LNCaP clone FGC (cell line): ENCODE measurements at regions not wholly inside any gene's neighbourhood (a gene's known extent, or its start where the extent isn't known, plus 50 kb on each side); places are given as distances from the start of the nearest gene placed in this dataset.

Source experiments
- DNase-seq: peaks from one replicate; pipeline ENCODE4 v3.0.0-alpha.2; 2011; ENCODE audit warnings: low read depth
- H3K4me3 ChIP-seq: 2 replicates; pipeline ENCODE4 v1.5.1; 2011; ENCODE audit warnings: mild to moderate bottlenecking, low read depth, low read length, control low read depth
- TF ChIP-seq, protein P1 (sequence below): IDR thresholded peaks from 2 replicates; pipeline ENCODE4 v1.5.1; 2012; ENCODE audit warnings: mild to moderate bottlenecking; ENCODE audit not compliant: control insufficient read depth, insufficient read depth; ENCODE audit errors: extremely low read depth

DNA sequence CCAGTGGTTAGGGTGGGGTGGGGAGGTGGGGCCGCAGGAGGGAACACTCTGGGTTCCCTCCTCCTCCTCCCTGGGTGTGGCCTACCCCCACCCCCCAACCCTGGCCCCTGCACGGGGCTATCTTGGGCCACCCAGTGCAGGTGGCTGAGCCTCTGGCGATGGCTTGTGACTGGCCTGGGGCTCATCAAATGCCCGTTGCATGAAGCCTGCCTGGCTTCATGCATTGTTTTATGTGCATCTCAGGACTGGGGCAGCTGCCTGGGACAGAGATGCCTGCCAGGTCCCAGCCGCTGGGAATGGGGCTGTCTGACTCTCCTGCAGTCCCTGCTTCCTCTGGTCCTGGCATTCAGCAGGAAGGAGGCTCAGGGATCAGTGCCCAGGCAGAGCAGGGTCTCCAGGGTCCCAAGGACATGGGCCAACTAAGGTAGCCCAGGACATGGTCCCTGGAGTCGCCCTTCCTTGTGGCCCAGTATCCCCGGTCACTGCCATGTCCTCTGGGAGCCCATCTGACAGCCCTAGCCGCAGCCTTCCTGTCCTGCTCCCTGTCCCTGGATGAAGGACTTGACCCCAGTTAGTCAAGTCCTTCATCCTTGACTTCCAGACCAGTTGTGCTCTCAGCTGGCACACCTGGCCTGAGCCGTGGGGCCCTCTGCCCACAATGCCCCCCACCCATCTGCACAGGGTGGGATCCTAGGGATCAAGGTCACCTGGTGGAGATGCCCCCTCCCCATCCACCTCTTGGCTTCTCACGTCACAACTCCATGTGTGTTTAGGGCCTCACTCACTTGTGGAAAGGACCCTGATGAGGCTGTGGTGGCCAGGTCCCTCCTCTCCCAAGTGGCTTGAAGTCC is 112.1 kb upstream of the FGF3 start:
- no peak for DNase-seq
- TF ChIP-seq, protein P1, sequence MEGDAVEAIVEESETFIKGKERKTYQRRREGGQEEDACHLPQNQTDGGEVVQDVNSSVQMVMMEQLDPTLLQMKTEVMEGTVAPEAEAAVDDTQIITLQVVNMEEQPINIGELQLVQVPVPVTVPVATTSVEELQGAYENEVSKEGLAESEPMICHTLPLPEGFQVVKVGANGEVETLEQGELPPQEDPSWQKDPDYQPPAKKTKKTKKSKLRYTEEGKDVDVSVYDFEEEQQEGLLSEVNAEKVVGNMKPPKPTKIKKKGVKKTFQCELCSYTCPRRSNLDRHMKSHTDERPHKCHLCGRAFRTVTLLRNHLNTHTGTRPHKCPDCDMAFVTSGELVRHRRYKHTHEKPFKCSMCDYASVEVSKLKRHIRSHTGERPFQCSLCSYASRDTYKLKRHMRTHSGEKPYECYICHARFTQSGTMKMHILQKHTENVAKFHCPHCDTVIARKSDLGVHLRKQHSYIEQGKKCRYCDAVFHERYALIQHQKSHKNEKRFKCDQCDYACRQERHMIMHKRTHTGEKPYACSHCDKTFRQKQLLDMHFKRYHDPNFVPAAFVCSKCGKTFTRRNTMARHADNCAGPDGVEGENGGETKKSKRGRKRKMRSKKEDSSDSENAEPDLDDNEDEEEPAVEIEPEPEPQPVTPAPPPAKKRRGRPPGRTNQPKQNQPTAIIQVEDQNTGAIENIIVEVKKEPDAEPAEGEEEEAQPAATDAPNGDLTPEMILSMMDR, result no peak
- H3K4me3 ChIP-seq, result no peak overlapping the region

DNA sequence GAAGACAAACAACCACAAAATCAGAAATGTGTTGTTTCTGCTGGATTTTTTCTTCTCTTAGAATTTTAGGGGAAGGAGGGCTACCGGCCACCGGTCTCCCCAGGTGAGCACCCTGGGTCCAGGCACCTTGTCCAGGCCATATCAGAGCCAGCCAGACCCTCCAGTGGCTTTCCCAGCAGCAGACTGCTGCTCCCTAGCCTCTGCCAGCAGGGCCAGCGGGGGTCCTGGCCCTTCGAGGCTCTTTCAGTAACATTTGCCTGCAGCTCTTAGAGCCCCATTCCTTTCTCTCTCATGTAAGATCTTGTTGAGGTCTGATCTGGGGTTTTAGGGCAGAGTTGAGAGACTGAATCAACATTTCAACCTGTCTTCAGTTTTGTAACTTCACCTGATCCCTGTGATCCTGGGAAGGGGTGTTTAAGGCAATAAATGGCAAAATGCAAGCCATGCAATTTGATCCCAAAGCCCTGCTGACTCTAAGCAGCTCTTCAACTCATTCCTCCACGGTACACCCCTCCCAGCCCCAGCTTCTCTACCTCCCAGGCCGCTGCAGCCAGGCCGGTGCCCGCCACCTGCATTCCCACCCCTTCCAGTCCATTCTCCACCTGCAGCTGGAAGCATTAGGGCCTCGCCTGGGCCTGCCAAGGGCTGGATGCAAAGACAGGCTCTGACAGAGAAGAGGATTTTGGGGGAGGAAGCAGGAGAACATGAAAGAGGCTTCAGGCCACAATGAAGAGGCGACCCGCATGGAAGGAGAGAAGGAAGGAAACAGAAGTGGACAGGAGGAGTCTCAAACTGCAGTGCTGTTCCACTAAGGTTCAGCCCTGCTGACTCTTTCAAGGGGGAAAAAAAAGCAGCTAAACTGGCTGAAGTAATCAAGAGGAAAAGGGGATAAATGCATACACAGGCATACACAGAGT is 113.0 kb upstream of the FGF3 start:
- DNase-seq, result no peak
- TF ChIP-seq, protein P1, result no peak
- no peak overlapping the region for H3K4me3 ChIP-seq

DNA sequence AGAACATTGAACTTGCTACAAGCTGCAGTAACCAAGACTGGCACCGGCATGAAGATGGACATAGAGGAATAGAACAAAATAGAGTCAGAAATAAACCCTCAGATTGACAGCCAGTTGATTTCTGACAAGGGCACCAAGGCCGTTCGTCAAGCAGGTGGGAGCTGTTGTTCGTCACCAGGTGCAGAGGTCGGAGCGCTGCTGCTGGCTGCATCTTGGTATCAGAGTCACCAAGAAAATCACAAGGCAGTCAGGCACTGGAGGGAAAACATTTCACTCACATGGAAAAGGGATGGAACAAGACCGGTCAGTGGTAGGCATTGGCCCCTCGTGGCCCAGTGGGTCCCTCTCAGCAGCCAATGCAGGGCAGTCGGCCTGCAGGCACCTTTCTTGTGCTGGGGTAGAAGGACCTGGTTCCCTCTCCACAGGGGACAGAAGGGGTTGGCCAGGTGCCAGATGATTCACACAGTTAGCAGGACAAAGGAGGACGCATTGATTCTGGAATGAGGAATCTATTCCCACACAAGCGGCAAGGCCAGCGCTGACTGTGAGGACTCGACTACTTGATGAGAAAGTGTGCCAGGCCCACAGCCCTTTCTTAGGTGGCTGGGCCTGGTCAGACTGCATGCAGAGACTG is 115.8 kb upstream of the FGF3 start:
- TF ChIP-seq, protein P1, result no peak
- DNase-seq, result no peak
- H3K4me3 ChIP-seq, result no peak overlapping the region

DNA sequence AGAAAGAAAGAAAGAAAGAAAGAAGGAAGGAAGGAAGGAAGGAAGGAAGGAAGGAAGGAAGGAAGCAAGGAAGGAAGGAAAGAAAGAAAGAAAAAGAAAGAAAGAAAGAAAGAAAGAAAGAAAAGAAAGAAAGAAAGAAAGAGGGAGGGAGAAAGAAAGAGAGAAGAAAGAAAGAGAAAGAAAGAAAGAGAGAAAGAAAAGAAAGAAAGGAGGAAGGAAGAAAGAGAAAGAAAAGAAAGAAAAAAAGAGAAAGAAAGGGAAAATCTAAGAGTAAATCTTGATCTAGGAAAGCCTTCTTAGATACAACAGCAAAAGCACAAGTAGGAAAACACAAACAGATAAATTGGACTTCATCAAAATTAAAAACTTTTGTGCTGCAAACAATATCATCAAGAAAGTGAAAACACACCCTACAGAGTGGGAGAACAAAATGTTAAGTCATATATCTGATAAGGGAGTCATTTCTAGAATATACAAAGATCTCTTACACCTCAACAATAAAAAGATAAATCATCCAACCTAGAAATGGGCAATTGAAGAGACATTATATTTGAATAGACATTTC is 116.8 kb upstream of the FGF3 start:
- TF ChIP-seq, protein P1, result no peak
- H3K4me3 ChIP-seq, result no peak overlapping the region
- no peak for DNase-seq

DNA sequence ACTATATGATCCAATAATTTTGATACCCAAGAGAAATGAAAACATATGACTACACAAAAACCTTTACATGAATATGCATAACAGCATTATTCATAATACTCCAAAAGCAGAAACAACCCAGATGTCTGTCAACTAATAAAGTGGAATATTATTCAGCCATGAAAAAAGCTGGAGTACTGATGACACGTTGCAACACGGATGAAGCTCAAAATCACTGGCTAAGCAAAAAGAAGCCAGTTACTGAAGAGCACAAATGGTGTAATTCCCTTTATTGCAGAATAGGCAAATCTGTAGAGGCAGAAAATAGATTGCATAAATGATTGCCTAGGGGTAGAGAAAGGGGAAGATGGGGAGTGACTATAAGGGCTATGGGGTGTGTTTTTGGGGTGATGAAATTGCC is 117.6 kb upstream of the FGF3 start:
- DNase-seq, result no peak
- TF ChIP-seq, protein P1, result no peak
- no peak overlapping the region for H3K4me3 ChIP-seq

DNA sequence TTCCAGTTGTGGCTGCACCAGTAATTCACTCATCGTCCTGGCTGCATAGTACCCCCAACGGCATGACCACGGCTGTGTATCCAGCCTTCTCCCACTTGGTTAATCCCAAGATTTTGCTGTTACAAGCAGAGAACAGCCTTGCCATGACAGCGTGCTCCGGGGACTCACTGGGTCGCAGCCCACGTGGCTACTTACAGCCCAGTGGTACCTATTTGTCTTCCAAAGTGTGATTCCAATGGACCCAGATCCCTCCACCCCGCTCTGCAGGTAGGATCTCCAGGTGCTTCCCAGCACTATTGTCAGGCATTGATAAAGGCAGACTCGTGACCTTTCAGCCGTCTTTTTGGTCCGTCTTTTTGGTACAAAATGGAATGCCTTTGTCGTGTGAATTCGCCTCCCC is 119.0 kb upstream of the FGF3 start:
- DNase-seq, result no peak
- TF ChIP-seq, protein P1, result no peak
- H3K4me3 ChIP-seq, result no peak overlapping the region
